Superior temporal gyrus (tissue), 1 donor: ENCODE measurements at regions not wholly inside any gene's neighbourhood (a gene's known extent, or its start where the extent isn't known, plus 50 kb on each side); places are given as distances from the start of the nearest gene placed in this dataset.
"Not testable (repeated sequence)": the region's sequence is repeated elsewhere in the genome, so short reads cannot be mapped to it uniquely, and the experiment has no call there.

Source experiments
- DNase-seq: peaks from one replicate; pipeline ENCODE4 v3.0.0-alpha.2; 2016; ENCODE audit errors: extremely low spot score

GRCh38 chr14:27566843-27567382 lies 969.1 kb upstream of the NOVA1 start:
- no peak for DNase-seq

- no peak for DNase-seq
Observed at GRCh38 chr14:27573018-27573417, 975.2 kb upstream of the NOVA1 start.

GRCh38 chr14:27587103-27587502 lies 989.3 kb upstream of the NOVA1 start:
- DNase-seq: no peak

- DNase-seq: no peak
Observed at GRCh38 chr14:27605282-27605681, 1007.4 kb upstream of the NOVA1 start.

GRCh38 chr14:27608377-27608776 lies 1010.5 kb upstream of the NOVA1 start:
- DNase-seq: no peak

GRCh38 chr14:27612121-27612520 lies 1014.3 kb upstream of the NOVA1 start:
- no peak for DNase-seq

GRCh38 chr14:27613102-27613501 lies 1015.3 kb upstream of the NOVA1 start:
- no peak for DNase-seq

GRCh38 chr14:27623782-27624181 lies 1025.9 kb upstream of the NOVA1 start:
- DNase-seq: no peak

- DNase-seq: no peak
Observed at GRCh38 chr14:27634056-27634970, 1036.5 kb upstream of the NOVA1 start.

- DNase-seq: not testable (repeated sequence)
Observed at GRCh38 chr14:27640688-27641087, 1042.9 kb upstream of the NOVA1 start.

GRCh38 chr14:27642251-27642866 lies 1044.5 kb upstream of the NOVA1 start:
- DNase-seq: no peak

- DNase-seq: no peak
Observed at GRCh38 chr14:27660683-27661082, 1062.8 kb upstream of the NOVA1 start.

GRCh38 chr14:27668531-27668930 lies 1070.7 kb upstream of the NOVA1 start:
- no peak for DNase-seq

GRCh38 chr14:27672047-27672446 lies 1074.2 kb upstream of the NOVA1 start:
- DNase-seq: no peak

GRCh38 chr14:27672811-27673737 lies 1075.2 kb upstream of the NOVA1 start:
- not testable (repeated sequence) for DNase-seq

- DNase-seq: no peak
Observed at GRCh38 chr14:27686137-27686536, 1080.5 kb upstream of the FOXG1 start.

- DNase-seq: no peak
Observed at GRCh38 chr14:27688841-27689444, 1077.6 kb upstream of the FOXG1 start.

- no peak for DNase-seq
Observed at GRCh38 chr14:27712364-27712763, 1054.2 kb upstream of the FOXG1 start.

- DNase-seq: no peak
Observed at GRCh38 chr14:27715561-27715960, 1051.0 kb upstream of the FOXG1 start.

GRCh38 chr14:27721760-27722159 lies 1044.8 kb upstream of the FOXG1 start:
- DNase-seq: no peak

- DNase-seq: no peak
Observed at GRCh38 chr14:27725482-27725881, 1041.1 kb upstream of the FOXG1 start.
